ENCODE measurements at regions not wholly inside any gene's neighbourhood (a gene's known extent, or its start where the extent isn't known, plus 50 kb on each side); places are given as distances from the start of the nearest gene placed in this dataset.

GRCh38 chr12:69120354-69120753 is 119.0 kb upstream of the CPSF6 start:
- TF ChIP-seq CTCF (IDR thresholded peaks at IDR 0.05) (no peak), EZH2 (IDR thresholded peaks at IDR 0.05; ENCODE audit: borderline replicate concordance, insufficient read depth, low read depth, low read length, poor library complexity, severe bottlenecking) (no peak)
